HG02840 (cell line): ENCODE measurements at regions not wholly inside any gene's neighbourhood (a gene's known extent, or its start where the extent isn't known, plus 50 kb on each side); places are given as distances from the start of the nearest gene placed in this dataset.

Source experiments
- ATAC-seq: cut with Tn5 transposase; IDR thresholded peaks from one replicate; pipeline ENCODE4 v1.9.1; 2021; ENCODE audit warnings: mild to moderate bottlenecking, moderate library complexity, moderate number of reproducible peaks; ENCODE audit not compliant: unreplicated experiment, low FRiP score

DNA sequence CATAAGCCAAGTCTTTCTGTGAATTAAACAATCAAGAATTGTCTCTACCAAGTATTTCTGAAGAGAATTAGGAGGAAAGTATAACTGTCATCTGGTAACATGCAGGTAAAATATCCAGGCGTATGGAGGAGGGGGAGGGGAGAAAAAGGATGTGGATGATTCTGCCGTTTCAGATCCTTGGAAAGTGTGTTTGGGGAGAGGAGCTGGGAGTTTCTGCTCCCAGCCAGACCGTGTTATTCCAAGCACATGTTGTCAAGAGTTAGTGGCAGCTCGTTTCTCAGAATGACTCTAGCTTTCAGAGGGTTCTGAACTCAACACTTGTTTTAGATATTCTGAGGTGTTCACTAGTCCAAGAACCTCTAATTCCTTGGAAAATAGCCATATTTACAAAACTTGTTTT lies 137.6 kb downstream of the FAM124B start:
- ATAC-seq: no peak

DNA sequence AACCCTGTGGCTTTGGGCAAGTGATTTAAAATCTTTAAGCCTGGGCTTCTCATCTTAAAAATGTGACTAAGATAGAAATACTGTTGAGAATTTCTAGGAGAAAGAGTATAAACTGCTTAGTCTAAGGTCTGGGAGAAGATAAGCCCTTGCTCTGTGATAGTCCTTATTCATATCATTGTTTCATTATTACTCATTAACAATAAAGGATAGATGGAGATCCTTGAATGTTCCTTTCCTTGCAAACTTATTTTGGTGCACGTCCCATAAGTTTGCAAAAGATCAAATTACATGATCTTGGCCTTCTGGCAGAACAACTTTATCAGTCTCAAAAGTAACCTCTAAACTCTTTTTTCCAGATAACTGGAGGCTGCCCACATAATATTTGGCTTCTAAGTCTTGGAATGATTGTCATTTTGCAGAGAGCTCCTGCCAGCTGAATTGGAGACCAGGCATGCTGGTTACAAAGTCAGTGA lies 138.3 kb downstream of the FAM124B start:
- no peak for ATAC-seq

DNA sequence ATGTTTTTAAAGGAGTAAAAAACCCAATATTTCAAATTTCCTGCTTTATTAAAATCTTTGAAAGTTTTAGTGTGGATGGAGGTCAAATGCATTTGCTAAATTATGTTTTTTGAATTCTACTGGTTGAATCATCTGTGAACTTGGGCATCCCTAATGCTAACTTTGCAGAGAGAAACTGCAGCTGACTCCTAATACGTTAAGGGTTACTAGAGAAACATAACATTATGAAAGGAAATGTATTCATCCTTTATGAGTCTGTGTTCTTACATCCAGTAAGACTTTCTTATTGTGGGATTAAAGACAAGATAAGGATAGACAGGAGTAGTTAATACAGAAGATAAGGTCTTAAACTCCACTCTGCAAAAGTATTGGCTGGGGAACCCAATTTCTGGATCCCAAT lies 140.6 kb downstream of the FAM124B start:
- ATAC-seq: no peak

DNA sequence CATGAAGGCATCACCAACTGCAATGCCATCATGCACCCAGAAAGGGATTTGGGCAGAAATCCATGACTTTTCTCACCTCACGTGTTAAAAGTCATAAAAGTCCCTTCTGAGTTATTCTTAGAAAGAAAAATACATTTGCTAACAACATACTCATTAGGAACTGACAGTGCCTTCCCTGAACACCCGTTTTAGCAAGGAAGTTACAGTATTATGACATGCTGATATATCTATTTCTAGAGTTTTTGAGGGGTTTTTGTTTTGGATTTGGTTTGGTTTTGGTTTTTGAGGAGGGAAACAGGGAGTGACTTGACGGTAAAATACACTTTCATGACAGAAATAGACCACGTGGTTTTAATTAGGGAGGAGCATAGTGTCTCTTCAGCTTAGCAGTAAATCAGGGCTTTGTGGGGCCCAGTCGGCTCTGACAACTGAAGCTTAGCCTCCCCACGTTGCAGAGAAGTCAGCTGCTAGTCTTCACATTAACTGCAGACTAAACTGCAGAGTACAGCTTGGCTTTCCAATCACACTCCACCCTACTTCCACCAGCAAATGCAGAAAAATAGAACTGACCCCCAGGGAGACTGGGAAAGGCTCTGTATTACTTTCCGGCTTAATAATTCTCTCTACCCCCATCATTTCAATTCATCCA lies 141.4 kb downstream of the FAM124B start:
- no peak for ATAC-seq

DNA sequence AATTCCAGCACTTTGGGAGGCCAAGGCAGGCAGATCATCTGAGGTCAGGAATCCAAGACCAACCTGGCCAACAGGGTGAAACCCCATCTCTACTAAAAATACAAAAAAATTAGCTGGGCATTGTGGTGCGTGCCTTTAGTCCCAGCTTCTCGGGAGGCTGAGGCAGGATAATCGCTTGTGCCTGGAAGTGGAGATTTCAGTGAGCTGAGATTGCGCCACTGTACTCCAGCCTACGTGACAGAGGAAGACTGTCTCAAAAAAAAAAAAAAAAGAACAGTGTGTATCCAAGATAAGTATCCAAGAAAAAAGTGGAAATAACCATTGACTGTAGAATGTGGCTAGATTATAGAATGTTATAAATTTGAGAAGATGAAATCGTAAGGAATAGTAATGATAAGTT lies 142.1 kb downstream of the FAM124B start:
- ATAC-seq: no peak

DNA sequence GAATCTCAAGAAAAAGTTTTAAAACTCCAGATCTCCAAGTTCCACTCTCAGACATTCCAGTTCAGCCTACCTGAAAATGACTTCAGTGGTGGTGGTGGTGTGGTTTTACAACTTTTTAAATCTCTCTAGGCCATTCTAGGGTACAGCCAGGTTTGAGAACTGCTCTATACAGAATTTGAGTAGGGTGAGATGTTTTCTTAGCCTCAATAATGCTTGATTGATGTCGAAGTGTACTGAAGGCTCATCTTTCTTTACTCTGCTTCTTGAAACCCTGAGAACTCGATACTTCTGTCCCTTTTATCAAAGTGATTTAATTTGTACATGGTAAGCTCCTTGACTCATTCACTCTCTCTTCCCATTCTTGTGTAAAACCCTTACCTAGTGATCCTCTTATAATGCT lies 143.8 kb downstream of the FAM124B start:
- no peak for ATAC-seq

DNA sequence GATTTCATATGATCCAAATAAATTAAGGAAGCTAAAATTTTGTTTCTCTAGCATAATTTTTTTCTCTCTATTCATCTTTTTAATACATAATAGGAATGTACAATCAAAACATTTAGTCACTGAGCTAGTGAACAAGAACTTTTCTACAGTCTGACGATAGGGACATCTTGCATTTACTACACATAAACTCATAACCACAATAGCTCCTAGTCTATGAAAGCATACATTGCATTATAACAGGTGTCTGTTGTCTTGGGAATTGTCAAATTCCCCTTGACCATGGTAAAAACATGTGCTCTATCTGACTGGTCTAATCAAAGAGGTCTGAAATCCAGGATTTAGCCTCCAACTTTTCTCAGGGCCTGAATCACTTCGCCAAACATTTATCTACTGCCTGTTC lies 144.8 kb downstream of the FAM124B start:
- no peak for ATAC-seq

DNA sequence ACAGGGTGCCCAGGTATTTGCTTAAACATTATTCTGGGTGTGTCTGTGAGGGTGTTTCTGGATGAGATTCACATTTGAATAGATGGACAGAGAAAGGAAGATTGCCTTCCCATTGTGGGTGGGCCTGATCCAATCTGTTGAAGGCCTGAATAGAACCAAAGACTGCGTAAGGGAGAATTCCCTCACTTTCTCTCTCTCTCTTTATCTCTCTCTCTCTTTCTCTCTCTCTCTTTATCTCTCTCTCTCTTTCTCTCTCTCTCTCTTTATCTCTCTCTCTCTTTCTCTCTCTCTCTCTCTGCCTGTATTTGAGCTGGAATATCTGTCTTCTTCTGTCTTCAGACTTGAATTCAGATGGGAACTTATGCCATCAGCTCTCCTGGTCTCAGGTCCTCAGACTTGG lies 148.4 kb downstream of the FAM124B start:
- no peak for ATAC-seq

DNA sequence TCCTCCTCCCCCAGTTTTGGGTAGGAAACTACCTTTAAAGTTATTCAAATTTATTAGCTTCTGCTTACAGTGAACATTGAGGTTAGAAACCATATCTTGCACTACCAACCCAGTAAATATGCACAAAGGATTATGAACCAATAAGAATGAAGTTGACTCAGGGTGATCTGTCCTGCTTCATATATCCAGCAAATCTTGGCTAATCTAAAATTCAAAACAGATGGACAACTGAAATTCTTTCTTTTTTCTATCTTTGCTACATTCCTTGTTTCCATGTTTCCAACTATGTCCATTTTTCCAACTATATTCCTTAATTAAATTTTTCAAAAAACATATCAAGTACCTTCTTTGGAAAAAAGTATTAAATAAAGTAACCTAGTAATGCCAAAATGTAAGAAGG lies 149.3 kb downstream of the FAM124B start:
- ATAC-seq: no peak

DNA sequence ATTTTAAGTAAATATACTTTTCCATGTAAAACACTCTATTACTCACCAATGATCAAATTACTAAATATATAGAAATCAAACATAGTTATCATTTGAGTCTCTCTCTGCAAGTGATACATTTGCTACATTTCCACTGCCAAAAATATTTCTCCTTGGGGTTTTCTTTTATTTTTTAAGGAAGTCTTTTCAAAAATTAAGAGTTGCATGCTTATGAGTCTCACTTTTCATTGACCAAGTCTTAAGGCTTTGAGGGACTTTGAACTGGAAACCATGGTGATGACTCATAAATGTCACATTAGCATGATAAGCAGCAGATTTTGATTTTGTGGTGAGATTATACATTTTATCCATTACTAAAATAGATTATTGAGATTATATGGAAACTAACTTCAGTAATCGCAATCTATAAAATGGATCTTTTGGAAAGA lies 152.9 kb downstream of the FAM124B start:
- ATAC-seq: no peak

DNA sequence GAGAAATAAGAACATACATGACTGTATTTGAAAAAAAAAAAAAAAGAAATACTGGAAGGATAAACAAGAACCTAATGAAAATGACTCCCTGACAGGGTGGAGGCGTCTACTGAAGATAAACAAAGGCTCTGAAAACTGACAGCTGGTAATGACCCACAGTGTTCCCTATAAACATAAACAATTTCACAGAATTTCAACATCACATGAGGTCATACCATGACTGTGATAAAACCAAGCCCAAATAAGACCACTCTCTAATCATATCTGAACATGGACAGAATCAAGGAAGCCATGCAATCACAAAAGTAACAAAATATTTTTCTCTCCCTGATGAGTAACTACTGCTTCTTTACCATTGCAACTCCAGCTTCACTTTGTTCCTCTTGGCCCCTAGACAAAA lies 159.3 kb downstream of the FAM124B start:
- ATAC-seq: no peak

DNA sequence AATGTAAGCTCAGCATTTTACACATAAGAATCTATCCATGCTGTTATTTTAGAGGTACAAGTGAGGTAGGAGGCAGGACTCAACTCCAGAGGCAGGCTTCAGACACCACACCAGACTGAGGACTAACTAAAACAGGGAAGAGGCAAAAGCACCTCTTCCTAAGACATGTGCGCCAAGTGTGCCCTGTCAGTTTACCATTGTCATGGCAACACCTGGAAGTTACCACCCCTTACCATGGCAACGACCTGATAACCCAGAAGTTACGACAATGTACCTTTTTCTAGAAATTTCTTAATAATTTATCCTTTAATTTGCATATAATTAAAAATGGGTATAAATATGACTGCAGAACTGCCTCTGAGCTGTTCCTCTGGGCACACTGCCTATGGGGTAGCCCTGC lies 160.1 kb downstream of the FAM124B start:
- no peak for ATAC-seq

DNA sequence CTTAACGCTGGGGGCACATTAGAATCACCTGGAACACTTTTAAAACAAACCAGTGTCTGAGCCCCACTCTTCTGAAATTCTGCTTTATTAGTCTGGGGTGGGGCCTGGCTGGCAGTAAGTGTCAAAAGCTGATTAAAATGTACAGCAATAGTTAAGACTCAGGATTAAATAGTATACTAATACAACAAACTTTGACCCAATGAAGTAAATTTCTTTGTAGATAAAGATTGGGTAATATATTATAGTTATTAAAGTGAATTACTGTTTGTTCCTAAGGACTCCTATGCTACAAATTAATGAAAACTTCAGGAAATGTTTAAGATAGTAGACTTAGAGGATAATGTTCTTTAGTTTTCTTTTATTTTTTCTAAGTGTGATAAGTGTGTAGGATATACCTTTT lies 160.9 kb downstream of the FAM124B start:
- ATAC-seq: no peak

DNA sequence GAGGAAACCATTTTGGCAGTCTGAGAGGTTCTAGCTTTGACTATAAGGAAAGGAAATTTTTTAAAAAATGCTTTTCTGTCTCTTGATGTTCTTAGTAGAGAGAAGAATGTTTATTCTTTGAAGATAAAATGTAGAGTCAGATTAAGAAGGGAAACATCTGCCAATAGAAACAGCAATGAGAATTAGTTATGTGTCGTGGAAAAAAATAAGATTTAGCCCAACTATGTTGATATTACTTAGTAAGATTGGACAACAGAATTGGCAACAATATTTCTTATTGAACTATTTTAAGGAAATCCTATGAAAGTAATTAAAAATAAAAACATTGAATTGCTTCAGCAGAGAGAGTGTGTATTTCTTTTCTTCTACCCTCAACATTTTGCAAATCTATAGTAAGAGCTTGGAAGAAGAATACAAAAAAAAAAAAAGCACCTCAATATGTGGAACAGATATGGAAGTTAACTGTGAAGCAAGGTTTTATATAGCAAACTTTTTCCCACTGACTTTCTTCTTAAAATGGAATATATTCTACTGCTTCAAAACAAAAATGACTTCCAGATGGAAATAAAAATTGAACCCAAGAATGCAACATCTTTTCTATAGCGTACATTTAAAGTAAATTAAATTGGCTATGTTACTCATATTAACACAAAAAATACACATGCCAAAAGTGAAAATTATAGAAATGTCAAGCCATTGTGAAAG lies 177.9 kb downstream of the FAM124B start:
- ATAC-seq: no peak

DNA sequence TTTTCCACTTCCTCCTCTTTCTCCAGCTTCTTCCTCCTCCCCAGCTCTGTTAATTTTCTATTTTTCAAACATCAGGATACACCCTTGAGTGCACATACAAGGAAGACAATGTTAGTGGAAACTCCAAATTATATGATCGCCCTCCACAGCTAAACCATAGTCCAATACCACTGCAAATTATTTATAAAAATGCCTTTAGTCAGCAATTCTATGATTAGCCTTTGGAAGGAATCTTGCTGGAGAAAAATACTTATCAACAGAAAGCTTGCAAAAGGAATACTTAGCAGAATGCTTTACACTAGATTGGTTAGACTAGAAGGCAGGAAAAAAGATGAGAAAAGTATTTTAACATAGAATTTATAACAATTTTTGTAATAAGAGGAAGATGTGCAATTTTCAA lies 178.9 kb downstream of the FAM124B start:
- no peak for ATAC-seq

DNA sequence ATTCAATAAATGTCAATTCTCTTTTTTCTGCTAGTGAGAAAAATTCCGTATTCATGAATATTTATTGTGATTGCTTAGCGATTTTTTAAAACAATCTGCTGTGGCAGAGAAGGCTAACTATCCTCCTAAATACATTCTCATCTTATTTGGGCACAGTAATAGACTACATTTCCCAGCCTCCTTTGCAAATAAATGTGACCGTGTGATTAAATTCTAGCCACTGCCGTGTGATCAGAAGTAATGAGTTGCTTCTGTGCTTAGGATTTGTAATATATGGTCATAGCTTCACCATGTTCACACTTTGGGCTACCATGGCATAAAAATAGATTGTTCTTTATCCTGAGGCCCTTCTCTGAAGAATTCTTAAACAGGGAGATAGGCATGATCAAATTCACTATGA lies 179.6 kb downstream of the FAM124B start:
- no peak for ATAC-seq

DNA sequence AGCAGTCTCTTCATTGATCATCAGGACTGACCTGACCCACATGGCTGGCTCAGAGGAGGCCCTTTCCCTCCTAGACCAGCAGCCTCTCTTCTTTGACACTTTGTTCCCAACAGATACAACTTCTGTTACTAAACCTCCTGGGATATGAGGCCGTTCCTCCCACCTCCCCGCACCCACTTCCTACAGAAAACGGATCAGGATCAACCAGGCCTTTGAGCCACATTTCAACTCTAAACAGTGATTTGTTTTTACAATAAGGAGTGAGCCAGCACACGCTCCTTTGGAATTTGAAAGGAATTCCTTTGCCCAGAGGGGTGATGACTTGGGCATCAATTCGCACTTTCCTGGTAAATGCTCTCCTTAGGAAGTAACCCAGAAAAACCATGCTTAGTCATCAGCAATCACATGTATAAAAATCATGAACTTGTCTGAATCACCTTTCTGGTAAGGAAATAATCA lies 180.4 kb downstream of the FAM124B start:
- ATAC-seq: no peak

DNA sequence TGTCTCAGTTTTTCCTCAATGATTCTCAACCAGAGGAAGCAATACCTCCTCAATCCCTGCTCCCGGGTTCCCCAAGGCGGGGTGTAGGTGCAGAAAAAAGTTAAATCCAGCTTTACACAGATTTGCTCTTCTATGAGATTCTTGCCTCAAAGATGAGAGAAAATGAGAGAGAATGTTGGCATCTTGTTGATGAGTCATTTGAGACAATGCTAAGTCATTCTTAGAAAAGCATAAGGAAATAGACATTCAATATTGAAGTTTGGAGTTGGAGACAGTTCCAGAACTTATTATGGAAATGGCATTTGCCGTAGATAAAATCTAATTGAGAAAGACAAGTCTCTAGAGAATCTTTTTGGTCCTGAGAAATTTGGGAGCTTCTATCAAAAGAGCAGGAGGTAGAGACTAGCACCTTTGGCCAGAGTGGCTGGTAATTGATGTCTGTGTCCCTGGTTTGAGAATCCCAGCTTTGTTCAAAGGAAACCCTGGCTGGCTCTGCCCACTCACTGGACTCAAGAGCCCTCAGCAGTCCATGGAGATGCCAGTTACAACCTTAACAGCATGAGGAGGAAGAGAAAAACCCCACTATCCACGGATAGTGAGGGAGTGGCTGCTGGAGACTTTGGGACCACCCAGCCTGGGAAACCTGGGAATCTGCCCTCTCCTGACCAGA lies 181.2 kb downstream of the FAM124B start:
- no peak for ATAC-seq

DNA sequence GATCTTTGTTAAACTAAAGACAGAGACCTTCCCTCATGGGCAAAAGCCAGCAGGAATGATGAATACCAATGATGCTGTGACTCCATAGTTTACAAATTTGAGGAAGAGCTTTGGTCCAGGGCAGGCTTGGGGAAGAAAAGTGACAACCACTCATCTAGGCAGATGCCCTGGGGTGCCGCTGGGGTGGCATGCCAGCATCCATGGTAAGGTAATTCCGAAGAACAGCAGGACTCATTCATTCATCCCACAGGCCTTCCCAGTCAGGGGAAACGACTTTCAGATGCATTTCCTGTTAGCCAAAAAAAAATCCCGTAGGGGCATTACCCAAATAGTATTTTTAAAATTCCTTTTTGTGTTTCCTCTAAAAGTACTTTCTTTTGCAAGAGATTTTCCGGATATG lies 180.7 kb upstream of the SERPINE2 start:
- no peak for ATAC-seq

DNA sequence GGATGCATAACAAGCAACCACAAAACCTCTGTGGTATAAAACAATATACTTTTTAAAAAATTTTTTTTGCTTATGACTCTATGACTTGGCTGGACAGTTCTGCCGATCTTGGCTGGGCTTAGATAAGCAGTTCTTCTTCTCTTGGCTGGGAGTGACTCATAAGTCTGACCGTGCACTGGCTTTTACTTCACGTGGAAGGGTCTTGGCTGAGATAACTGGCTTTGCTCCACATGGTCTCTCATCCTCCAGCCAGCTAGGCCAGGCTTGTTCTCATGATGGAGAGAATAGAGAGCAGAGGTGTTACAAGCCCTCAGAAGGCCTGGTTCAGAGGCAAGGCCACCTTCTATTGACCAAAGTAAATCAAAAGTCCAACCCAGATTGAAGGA lies 178.9 kb upstream of the SERPINE2 start:
- ATAC-seq: no peak

DNA sequence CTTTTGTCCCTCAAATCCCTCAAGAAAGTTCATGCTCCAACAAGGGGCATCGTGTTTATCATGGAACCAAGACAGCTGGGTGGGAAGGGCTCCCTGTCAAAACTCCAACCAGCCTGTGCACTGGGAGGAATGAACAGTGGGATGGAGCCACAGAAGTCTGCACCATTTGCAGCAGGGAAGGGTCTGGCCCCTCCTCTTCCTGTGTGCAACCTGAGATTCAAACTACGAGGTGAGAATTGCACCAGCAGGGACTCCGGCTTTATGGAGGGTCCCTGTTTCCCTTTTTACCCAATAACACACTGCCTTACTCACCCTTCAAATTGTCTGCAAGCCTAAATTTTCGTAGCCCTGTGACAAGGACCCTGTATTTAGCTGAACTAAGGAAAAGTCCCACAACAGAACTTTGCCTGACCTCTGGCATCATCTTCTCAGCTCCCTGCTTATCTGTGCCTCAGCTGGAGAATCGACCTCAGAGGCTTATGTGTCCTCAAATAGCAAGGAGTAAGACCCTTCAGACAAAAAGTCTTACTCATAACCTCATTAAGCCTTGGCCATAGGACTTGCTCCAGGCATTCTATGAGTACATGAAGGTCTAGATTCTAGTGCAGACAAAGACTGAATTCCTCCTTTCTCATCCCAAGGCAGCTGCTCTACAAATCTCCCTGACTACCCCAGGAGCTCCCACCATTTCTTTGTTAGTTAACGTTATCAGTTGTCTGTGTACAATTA lies 178.3 kb upstream of the SERPINE2 start:
- no peak for ATAC-seq
